Lower leg skin (tissue), 4 donors: ENCODE measurements at regions not wholly inside any gene's neighbourhood (a gene's known extent, or its start where the extent isn't known, plus 50 kb on each side); places are given as distances from the start of the nearest gene placed in this dataset.

ENCODE experiments used
- DNase-seq, 2 donors: peaks; one replicate each; pipeline ENCODE4 v3.0.0-alpha.2; 2019; ENCODE audit warnings: low spot score in 2 of 2
- H3K4me3 ChIP-seq: fragments of 200-600 bp; sonication (generic); 2 replicates; pipeline ENCODE4 v1.5.1; 2017; ENCODE audit warnings: mild to moderate bottlenecking, low read depth; ENCODE audit not compliant: poor library complexity, severe bottlenecking
- CTCF ChIP-seq, 3 donors: fragments of 450-650 bp; IDR thresholded peaks; one replicate each; pipeline ENCODE4 v1.5.1; 2016; ENCODE audit warnings: antibody characterized with exemption in 3 of 3, mild to moderate bottlenecking in 3 of 3, moderate library complexity in 2 of 3
- POLR2A ChIP-seq, 2 donors: fragments of 450-650 bp; IDR thresholded peaks; one replicate each; pipeline ENCODE4 v1.6.1; 2016 to 2017; ENCODE audit warnings: antibody characterized with exemption in 2 of 2, mild to moderate bottlenecking in 1 of 2, moderate library complexity in 1 of 2
- WGBS, 2 donors: methylation state at CpG; one replicate each; pipeline ENCODE4 v1.1.5; 2018; 5-methylcytosine and 5-hydroxymethylcytosine counted together
- intact Hi-C: fragments of 100-400 bp; cut with DNase I; formaldehyde crosslinking; loops from one replicate; pipeline ENCODE4 v1.15.0; 2023; ENCODE audit warnings: low total_unique reads

- no peak for DNase-seq
- TF ChIP-seq POLR2A (IDR thresholded peaks at IDR 0.05), result no peak
- no peak for TF ChIP-seq CTCF (IDR thresholded peaks at IDR 0.05)
- no peak overlapping the region for H3K4me3 ChIP-seq
- intact Hi-C loops, result no loop called here
- WGBS, 2 donors, result 66 to 69% methylated on average over 5 of the region's 5 CpGs
These were observed 103.6 kb downstream of the OTOL1 start for GRCh38 chr3:161600173-161600572.

GRCh38 chr3:161602475-161602874 lies 105.9 kb downstream of the OTOL1 start:
- TF ChIP-seq CTCF (IDR thresholded peaks at IDR 0.05) (no peak), POLR2A (IDR thresholded peaks at IDR 0.05) (no peak)
- intact Hi-C loops, result no loop called here
- 61 to 71% methylated on average over 1 of the region's 1 CpG for WGBS, 2 donors
- no peak for DNase-seq
- H3K4me3 ChIP-seq, result no peak overlapping the region

GRCh38 chr3:161602918-161603317 lies 106.3 kb downstream of the OTOL1 start:
- intact Hi-C loops, result no loop called here
- no peak for DNase-seq
- no peak overlapping the region for H3K4me3 ChIP-seq
- TF ChIP-seq POLR2A (IDR thresholded peaks at IDR 0.05) (no peak), CTCF (IDR thresholded peaks at IDR 0.05) (no peak)

GRCh38 chr3:161607056-161607455 lies 110.4 kb downstream of the OTOL1 start:
- DNase-seq, result no peak

GRCh38 chr3:161619351-161619750 lies 122.7 kb downstream of the OTOL1 start:
- TF ChIP-seq CTCF (IDR thresholded peaks at IDR 0.05) (no peak), POLR2A (IDR thresholded peaks at IDR 0.05) (no peak)
- intact Hi-C loops, result no loop called here
- DNase-seq, result no peak
- no peak overlapping the region for H3K4me3 ChIP-seq
- WGBS, 2 donors, result 68 to 89% methylated on average over 1 of the region's 1 CpG

More at GRCh38 chr3:161607056-161607455, 110.4 kb downstream of the OTOL1 start:
- intact Hi-C loops, result no loop called here
- WGBS, 2 donors, result 58 to 63% methylated on average over 1 of the region's 1 CpG
- TF ChIP-seq POLR2A (IDR thresholded peaks at IDR 0.05) (no peak), CTCF (IDR thresholded peaks at IDR 0.05) (no peak)
- no peak overlapping the region for H3K4me3 ChIP-seq

- DNase-seq, result no peak
- TF ChIP-seq CTCF (IDR thresholded peaks at IDR 0.05), result no peak
- TF ChIP-seq POLR2A (IDR thresholded peaks at IDR 0.05), result no peak
- intact Hi-C loops, result no loop called here
- no peak overlapping the region for H3K4me3 ChIP-seq
- WGBS, 2 donors, result 56 to 67% methylated on average over 2 of the region's 2 CpGs
These were observed 134.2 kb downstream of the OTOL1 start for GRCh38 chr3:161630794-161631193.
